Osteocyte (in vitro differentiated cells): ENCODE measurements at regions not wholly inside any gene's neighbourhood (a gene's known extent, or its start where the extent isn't known, plus 50 kb on each side); places are given as distances from the start of the nearest gene placed in this dataset.
A peak's percentile ranks its signal among the peaks of the same experiment; 100 is the strongest.

ENCODE experiments used
- DNase-seq: peaks from one replicate; pipeline ENCODE4 v3.0.0; 2021; ENCODE audit warnings: mixed read lengths; ENCODE audit not compliant: unreplicated experiment; ENCODE audit errors: extremely low spot score
- H3K27ac Mint-ChIP-seq: one replicate; pipeline ENCODE4 v1.8.0; 2021; ENCODE audit warnings: mild to moderate bottlenecking, mixed read lengths; ENCODE audit not compliant: unreplicated experiment
- H3K27me3 Mint-ChIP-seq: one replicate; pipeline ENCODE4 v1.8.0; 2021; ENCODE audit warnings: mixed read lengths; ENCODE audit not compliant: unreplicated experiment
- H3K36me3 Mint-ChIP-seq: one replicate; pipeline ENCODE4 v1.8.0; 2021; ENCODE audit warnings: mixed read lengths; ENCODE audit not compliant: unreplicated experiment
- H3K4me1 Mint-ChIP-seq: one replicate; pipeline ENCODE4 v1.8.0; 2021; ENCODE audit warnings: mixed read lengths; ENCODE audit not compliant: unreplicated experiment
- H3K4me3 Mint-ChIP-seq: one replicate; pipeline ENCODE4 v1.8.0; 2021; ENCODE audit warnings: mild to moderate bottlenecking, moderate library complexity, mixed read lengths; ENCODE audit not compliant: unreplicated experiment
- H3K9me3 Mint-ChIP-seq: one replicate; pipeline ENCODE4 v1.8.0; 2021; ENCODE audit warnings: mixed read lengths; ENCODE audit not compliant: unreplicated experiment
- TF ChIP-seq, protein P1 (sequence below): fragments of 200-600 bp; sonication (generic); IDR thresholded peaks from 2 replicates; pipeline ENCODE4 v1.5.0; 2021; ENCODE audit warnings: antibody characterized with exemption, mild to moderate bottlenecking, moderate library complexity

DNA sequence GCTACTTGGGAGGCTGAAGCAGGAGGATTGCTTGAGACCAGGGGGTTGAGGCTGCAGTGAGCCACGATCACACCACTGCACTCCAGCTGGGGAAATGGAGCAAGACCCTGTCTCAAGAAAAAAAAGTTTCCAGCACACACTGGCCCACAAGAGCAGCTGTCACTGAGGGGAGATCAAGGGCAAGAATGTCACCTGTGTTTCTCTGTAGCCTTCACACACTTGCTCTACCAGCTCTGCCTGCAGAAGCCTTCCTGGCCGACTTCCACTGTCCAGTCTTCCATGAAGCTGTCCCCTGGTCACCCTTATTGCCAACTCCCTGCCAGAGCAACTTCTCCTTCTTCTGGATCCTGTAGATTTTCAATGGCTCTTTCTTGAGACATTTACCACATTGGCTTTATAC, 158.0 kb downstream of the KCTD15 start:
- DNase-seq: no peak
- Mint-ChIP-seq H3K4me1 (no peaks in the 10 kb centered on the region), H3K27me3 (peaks cover 13% of the 10 kb centered on the region), H3K4me3 (no peak overlapping the region), H3K36me3 (no peaks in the 10 kb centered on the region), H3K9me3 (no peaks in the 10 kb centered on the region), H3K27ac (no peak overlapping the region)
- TF ChIP-seq, protein P1, sequence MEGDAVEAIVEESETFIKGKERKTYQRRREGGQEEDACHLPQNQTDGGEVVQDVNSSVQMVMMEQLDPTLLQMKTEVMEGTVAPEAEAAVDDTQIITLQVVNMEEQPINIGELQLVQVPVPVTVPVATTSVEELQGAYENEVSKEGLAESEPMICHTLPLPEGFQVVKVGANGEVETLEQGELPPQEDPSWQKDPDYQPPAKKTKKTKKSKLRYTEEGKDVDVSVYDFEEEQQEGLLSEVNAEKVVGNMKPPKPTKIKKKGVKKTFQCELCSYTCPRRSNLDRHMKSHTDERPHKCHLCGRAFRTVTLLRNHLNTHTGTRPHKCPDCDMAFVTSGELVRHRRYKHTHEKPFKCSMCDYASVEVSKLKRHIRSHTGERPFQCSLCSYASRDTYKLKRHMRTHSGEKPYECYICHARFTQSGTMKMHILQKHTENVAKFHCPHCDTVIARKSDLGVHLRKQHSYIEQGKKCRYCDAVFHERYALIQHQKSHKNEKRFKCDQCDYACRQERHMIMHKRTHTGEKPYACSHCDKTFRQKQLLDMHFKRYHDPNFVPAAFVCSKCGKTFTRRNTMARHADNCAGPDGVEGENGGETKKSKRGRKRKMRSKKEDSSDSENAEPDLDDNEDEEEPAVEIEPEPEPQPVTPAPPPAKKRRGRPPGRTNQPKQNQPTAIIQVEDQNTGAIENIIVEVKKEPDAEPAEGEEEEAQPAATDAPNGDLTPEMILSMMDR: no peak

DNA sequence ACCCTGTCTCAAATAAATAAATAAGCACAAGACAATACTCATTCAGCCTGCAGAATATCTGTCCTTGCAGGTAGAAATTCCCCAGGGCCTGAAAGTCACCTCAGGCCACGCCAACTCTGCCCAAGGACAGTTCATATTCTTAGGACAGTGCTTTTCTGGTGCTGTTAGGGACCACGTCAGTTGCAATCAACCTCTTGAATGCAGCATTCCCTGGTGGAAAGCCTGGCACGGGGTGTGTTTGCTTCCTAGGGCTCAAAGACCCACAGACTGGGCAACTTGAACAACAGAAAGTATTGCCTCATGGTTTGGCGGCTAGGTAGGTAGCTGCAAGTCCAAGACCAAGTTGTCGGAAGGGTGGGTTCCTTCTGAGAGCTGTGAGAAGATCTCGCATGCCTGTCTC, 160.3 kb downstream of the KCTD15 start:
- Mint-ChIP-seq H3K27ac (no peak overlapping the region), H3K36me3 (no peaks in the 10 kb centered on the region), H3K9me3 (no peaks in the 10 kb centered on the region), H3K27me3 (peaks cover 22% of the 10 kb centered on the region), H3K4me1 (no peaks in the 10 kb centered on the region), H3K4me3 (no peak overlapping the region)
- TF ChIP-seq, protein P1: no peak
- DNase-seq: peak; percentile 36

DNA sequence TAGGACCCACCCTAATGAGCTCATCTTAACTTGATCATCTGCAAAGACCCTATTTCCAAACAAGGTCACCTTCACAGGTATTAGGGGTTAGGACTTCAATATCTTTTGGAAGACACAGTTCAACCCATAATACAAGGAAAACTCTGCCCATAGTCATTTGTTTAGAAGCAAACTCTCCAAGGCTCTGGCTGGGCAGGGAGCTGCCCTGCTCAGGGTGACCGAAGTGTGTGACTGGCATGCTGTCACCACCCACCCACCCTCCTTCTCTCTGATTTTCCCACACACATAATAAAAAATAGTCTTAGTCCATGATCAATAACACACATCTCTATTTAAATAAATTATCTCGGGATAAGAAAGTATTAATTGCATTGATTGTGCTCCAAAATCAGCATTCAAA, 161.1 kb downstream of the KCTD15 start:
- Mint-ChIP-seq H3K9me3 (no peaks in the 10 kb centered on the region), H3K4me1 (no peaks in the 10 kb centered on the region), H3K27ac (no peak overlapping the region), H3K4me3 (no peak overlapping the region), H3K36me3 (no peaks in the 10 kb centered on the region), H3K27me3 (peaks cover 27% of the 10 kb centered on the region)
- peak; percentile 30 for DNase-seq
- TF ChIP-seq, protein P1: no peak

DNA sequence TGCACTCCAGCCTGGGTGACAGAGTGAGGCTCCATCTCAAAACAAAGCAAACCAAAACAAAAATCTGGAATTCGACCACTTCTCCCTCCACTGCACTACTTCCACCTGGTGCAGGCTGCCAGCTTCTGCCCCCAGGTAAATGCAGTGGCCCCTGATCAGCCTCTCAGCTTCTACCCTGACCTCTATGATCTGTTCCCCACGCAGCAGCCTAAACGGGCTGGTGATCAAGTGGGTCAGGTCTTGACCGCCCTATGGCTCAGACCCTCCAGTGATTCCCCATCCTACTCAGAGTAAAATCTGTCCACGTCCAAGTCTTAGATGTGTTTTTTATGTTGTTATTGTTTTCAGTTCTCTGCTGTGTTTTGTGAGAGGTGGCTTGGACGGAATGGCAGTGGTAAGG, 163.9 kb downstream of the KCTD15 start:
- TF ChIP-seq, protein P1: no peak
- H3K36me3 Mint-ChIP-seq: no peaks in the 10 kb centered on the region

DNA sequence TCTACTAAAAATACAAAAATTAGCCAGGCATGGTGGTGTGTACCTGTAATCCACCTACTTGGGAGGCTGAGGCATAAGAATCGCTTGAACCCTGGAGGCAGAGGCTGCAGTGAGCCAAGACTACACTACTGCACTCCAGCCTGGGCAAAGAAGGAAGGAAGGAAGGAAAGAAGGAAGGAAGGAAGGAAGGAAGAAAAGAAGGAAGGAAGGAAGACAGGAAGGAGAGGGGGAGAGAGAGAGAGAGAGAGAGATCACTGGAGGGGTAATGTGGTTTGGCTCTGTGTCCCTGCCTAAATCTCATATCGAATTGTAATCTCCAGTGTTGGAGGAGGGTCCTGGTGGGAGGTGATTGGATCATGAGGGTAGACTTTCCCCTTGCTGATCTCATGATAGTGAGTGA, 165.5 kb downstream of the KCTD15 start:
- Mint-ChIP-seq H3K27ac (no peak overlapping the region), H3K4me3 (no peak overlapping the region), H3K27me3 (peaks cover 23% of the 10 kb centered on the region), H3K9me3 (peaks cover 7% of the 10 kb centered on the region), H3K4me1 (no peaks in the 10 kb centered on the region), H3K36me3 (no peaks in the 10 kb centered on the region)
- no peak for DNase-seq
- TF ChIP-seq, protein P1: no peak

More for the DNA sequence above, 163.9 kb downstream of the KCTD15 start:
- Mint-ChIP-seq H3K27me3 (peaks cover 18% of the 10 kb centered on the region), H3K4me1 (no peaks in the 10 kb centered on the region), H3K4me3 (no peak overlapping the region), H3K27ac (no peak overlapping the region), H3K9me3 (no peaks in the 10 kb centered on the region)
- peak; percentile 53 for DNase-seq
